PC-9 (cell line): ENCODE measurements at regions not wholly inside any gene's neighbourhood (a gene's known extent, or its start where the extent isn't known, plus 50 kb on each side); places are given as distances from the start of the nearest gene placed in this dataset.

Experiments
- EZH2 ChIP-seq: fragments of 200-600 bp; sonication (generic); IDR thresholded peaks from 2 replicates; pipeline ENCODE4 v1.8.0; 2017; ENCODE audit warnings: antibody characterized with exemption, low read depth
- TF ChIP-seq, protein P1 (sequence below): fragments of 200-600 bp; sonication (generic); conservative IDR thresholded peaks from 2 replicates; pipeline ENCODE4 v1.6.1; 2017; ENCODE audit warnings: mixed run types, antibody characterized with exemption, mild to moderate bottlenecking, moderate library complexity

DNA sequence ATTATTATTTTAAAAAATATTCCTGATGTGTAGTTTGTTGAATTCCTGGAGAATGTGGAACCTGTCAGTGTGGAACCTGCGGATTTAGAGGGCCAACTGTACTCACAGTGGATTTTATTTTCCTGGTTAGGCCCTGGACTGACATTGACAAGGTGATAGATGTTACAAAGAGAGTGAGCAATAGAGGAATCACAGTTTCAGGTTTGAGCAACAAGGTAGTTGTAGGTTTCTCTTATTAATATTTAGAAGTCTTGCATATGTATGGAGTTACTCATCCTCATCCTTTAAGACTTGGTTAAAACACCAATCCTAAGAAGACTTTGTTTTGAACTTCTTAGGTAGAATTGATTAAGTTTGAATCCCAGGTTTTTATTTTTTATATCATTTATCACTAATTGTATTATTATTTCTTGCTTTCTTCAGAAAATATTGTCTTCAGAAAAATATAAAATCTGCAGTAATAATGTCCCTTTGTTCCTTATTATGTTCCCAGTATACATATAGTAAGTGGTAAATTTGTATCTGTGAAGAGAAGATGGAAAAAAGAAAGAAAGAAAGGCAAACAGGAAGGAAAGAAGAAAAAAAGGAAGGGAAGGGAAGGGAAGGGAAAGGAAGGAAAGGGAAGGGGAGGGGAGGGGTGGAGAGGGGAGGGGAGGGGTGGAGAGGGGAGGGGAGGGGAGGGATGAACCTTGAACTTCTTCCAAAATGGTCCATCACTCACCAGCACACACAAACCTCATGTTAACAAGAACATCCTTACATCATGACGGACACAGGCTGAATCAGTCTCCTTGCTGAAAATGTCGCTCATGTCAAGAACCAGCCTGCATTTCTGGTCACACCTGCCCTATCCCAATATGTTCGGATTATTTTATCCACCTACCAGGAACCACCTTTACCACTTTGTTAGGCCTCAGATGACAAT, 867.2 kb downstream of the CDH11 start:
- TF ChIP-seq EZH2 = no peak
- TF ChIP-seq, protein P1, sequence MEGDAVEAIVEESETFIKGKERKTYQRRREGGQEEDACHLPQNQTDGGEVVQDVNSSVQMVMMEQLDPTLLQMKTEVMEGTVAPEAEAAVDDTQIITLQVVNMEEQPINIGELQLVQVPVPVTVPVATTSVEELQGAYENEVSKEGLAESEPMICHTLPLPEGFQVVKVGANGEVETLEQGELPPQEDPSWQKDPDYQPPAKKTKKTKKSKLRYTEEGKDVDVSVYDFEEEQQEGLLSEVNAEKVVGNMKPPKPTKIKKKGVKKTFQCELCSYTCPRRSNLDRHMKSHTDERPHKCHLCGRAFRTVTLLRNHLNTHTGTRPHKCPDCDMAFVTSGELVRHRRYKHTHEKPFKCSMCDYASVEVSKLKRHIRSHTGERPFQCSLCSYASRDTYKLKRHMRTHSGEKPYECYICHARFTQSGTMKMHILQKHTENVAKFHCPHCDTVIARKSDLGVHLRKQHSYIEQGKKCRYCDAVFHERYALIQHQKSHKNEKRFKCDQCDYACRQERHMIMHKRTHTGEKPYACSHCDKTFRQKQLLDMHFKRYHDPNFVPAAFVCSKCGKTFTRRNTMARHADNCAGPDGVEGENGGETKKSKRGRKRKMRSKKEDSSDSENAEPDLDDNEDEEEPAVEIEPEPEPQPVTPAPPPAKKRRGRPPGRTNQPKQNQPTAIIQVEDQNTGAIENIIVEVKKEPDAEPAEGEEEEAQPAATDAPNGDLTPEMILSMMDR = no peak
